OCI-LY1 (cell line): ENCODE measurements at regions not wholly inside any gene's neighbourhood (a gene's known extent, or its start where the extent isn't known, plus 50 kb on each side); places are given as distances from the start of the nearest gene placed in this dataset.
"Not testable (repeated sequence)": the region's sequence is repeated elsewhere in the genome, so short reads cannot be mapped to it uniquely, and the experiment has no call there.

Source experiments
- H2AFZ ChIP-seq: fragments of 200-600 bp; sonication (generic), shearing (Covaris generic); 2 replicates; pipeline ENCODE4 v1.6.0; 2014; ENCODE audit warnings: antibody characterized with exemption, mild to moderate bottlenecking, low read length
- H3F3A ChIP-seq: fragments of 200-600 bp; sonication (generic), shearing (Covaris generic); 2 replicates; pipeline ENCODE4 v1.6.0; 2014; ENCODE audit warnings: mild to moderate bottlenecking, antibody characterized with exemption, low read length, moderate library complexity; ENCODE audit not compliant: insufficient read depth
- H3K27ac ChIP-seq: fragments of 200-600 bp; sonication (generic); 2 replicates; pipeline ENCODE4 v1.5.1; 2014; ENCODE audit warnings: low read length, mixed run types, mild to moderate bottlenecking, low read depth; ENCODE audit not compliant: poor library complexity, severe bottlenecking
- H3K27me3 ChIP-seq: fragments of 200-600 bp; sonication (generic); 2 replicates; pipeline ENCODE4 v1.6.0; 2014; ENCODE audit warnings: antibody characterized with exemption, mild to moderate bottlenecking, low read length, moderate library complexity; ENCODE audit not compliant: insufficient read depth
- H3K36me3 ChIP-seq: fragments of 200-600 bp; sonication (generic); 2 replicates; pipeline ENCODE4 v1.6.1; 2014; ENCODE audit warnings: mild to moderate bottlenecking, antibody characterized with exemption, low read length, moderate library complexity, mixed read lengths; ENCODE audit not compliant: insufficient read depth
- H3K4me1 ChIP-seq: fragments of 200-600 bp; sonication (generic); 2 replicates; pipeline ENCODE4 v1.5.1; 2014; ENCODE audit warnings: mild to moderate bottlenecking, low read length, moderate library complexity; ENCODE audit not compliant: insufficient read depth, severe bottlenecking
- H3K4me2 ChIP-seq: fragments of 200-600 bp; sonication (generic), shearing (Covaris generic); 2 replicates; pipeline ENCODE4 v1.6.1; 2014; ENCODE audit warnings: low read length
- H3K4me3 ChIP-seq: fragments of 200-600 bp; sonication (generic); 2 replicates; pipeline ENCODE4 v1.5.1; 2014; ENCODE audit warnings: low read length, low read depth, mild to moderate bottlenecking, mixed read lengths; ENCODE audit not compliant: poor library complexity, severe bottlenecking
- H3K79me2 ChIP-seq: fragments of 200-600 bp; shearing (Covaris generic); 2 replicates; pipeline ENCODE4 v1.6.1; 2016; ENCODE audit warnings: mixed run types, low read length, mixed read lengths; ENCODE audit not compliant: insufficient read depth
- H3K9ac ChIP-seq: fragments of 200-600 bp; sonication (generic), shearing (Covaris generic); 2 replicates; pipeline ENCODE4 v1.6.1; 2014; ENCODE audit warnings: mild to moderate bottlenecking, low read length, mixed read lengths
- H3K9me2 ChIP-seq: fragments of 200-600 bp; sonication (generic), shearing (Covaris generic); 2 replicates; pipeline ENCODE4 v1.6.1; 2014; ENCODE audit warnings: low read depth, mild to moderate bottlenecking, low read length, mixed read lengths
- H3K9me3 ChIP-seq: fragments of 200-600 bp; shearing (Covaris generic); 2 replicates; pipeline ENCODE4 v1.6.1; 2014; ENCODE audit warnings: low read length, mixed read lengths
- H4K20me1 ChIP-seq: fragments of 200-600 bp; sonication (generic), shearing (Covaris generic); 2 replicates; pipeline ENCODE4 v1.6.0; 2016; ENCODE audit warnings: mild to moderate bottlenecking, low read length; ENCODE audit not compliant: insufficient read depth
- EZH2 ChIP-seq: fragments of 200-600 bp; sonication (generic), shearing (Covaris generic); IDR thresholded peaks from 2 replicates; pipeline ENCODE4 v1.8.0; 2017; ENCODE audit warnings: borderline replicate concordance, mixed run types, mild to moderate bottlenecking, antibody characterized with exemption, low read length, moderate library complexity, mixed read lengths
- TF ChIP-seq, protein P1 (sequence below): fragments of 200-600 bp; sonication (generic), shearing (Covaris generic); IDR thresholded peaks from 2 replicates; pipeline ENCODE4 v1.5.1; 2017; ENCODE audit warnings: mild to moderate bottlenecking, antibody characterized with exemption, low read length, moderate library complexity, mixed read lengths

DNA sequence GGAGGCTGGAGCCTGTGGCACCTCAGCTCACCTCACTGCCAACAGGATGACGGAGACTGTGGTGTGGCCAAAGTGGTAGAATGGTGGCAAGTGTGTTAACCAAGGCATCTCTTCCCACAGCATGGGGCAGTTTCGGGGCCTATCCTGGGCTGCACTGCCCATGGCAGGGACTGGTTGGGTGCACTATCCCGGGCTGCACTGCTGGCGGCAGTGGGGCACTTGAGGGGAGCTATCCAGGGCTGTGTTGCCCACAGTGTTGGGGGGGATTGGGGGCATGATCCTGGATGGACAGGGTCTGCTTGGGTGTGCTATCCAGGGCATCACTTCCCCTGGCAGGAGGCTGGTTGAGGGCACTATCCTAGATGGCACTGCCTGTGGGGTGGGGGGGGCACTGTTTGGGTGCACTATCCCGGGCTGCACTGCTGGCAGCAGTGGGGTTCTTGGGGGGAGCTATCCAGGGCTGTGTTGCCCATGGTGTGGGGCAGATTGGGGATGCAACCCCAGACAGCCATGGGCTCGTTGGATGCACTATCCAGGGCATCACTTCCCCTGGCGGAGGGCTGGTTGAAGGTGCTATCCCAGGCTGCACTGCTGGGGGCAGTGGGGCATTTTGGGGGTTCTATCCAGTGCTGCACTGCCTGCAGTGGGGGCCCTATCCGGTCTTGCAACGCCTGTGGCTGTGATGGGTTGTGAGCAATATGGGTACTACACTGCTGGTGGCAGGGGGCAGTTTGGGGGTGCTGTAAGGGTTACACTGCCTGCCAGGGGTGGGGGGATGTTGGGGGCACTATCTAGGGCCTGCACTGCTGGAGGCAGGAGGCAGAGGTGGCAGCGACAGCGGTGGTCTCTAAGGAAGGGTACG lies 129.7 kb downstream of the ZNF248 start:
- H3K9ac ChIP-seq: no peak overlapping the region
- TF ChIP-seq, protein P1, sequence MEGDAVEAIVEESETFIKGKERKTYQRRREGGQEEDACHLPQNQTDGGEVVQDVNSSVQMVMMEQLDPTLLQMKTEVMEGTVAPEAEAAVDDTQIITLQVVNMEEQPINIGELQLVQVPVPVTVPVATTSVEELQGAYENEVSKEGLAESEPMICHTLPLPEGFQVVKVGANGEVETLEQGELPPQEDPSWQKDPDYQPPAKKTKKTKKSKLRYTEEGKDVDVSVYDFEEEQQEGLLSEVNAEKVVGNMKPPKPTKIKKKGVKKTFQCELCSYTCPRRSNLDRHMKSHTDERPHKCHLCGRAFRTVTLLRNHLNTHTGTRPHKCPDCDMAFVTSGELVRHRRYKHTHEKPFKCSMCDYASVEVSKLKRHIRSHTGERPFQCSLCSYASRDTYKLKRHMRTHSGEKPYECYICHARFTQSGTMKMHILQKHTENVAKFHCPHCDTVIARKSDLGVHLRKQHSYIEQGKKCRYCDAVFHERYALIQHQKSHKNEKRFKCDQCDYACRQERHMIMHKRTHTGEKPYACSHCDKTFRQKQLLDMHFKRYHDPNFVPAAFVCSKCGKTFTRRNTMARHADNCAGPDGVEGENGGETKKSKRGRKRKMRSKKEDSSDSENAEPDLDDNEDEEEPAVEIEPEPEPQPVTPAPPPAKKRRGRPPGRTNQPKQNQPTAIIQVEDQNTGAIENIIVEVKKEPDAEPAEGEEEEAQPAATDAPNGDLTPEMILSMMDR: no peak
- no peak for TF ChIP-seq EZH2
- H2AFZ ChIP-seq: no peak overlapping the region

DNA sequence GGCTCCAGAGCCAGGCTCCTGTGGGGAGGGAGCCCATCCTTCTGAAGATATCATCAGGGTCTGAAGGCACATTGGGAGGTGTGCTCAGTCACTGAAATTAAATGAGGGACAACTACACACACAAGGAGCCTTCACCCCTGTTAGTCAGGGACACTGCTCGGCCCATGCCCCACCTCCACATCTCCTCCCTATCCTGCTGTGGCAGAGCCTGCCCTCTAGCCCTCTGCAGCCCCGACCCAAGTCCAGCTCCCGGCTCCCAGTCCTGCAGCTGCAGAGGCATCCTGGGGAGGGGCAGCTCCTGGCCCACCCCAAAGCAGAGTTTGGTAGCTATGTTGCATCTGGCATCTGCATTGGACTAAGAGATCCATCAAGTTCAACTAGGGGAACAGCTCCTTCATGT lies 136.3 kb downstream of the ZNF248 start:
- Histone ChIP-seq H3K4me3 (no peak overlapping the region), H3F3A (no peaks in the 10 kb centered on the region), H3K9me2 (no peaks in the 10 kb centered on the region), H3K79me2 (no peaks in the 10 kb centered on the region), H3K27ac (no peak overlapping the region), H3K4me2 (no peak overlapping the region), H2AFZ (no peak overlapping the region), H3K9ac (no peak overlapping the region), H3K27me3 (no peaks in the 10 kb centered on the region), H3K4me1 (no peaks in the 10 kb centered on the region), H3K9me3 (no peaks in the 10 kb centered on the region), H4K20me1 (no peaks in the 10 kb centered on the region), H3K36me3 (no peaks in the 10 kb centered on the region)
- TF ChIP-seq EZH2: no peak
- TF ChIP-seq, protein P1: no peak

More for the DNA sequence above, 129.7 kb downstream of the ZNF248 start:
- no peaks in the 10 kb centered on the region for H3K4me1 ChIP-seq
- no peak overlapping the region for H3K4me2 ChIP-seq
- H3K27ac ChIP-seq: no peak overlapping the region
- H3K9me2 ChIP-seq: no peaks in the 10 kb centered on the region
- H3K9me3 ChIP-seq: no peaks in the 10 kb centered on the region
- no peaks in the 10 kb centered on the region for H3K36me3 ChIP-seq
- no peaks in the 10 kb centered on the region for H3F3A ChIP-seq
- no peaks in the 10 kb centered on the region for H4K20me1 ChIP-seq
- H3K79me2 ChIP-seq: no peaks in the 10 kb centered on the region
- no peak overlapping the region for H3K4me3 ChIP-seq
- no peaks in the 10 kb centered on the region for H3K27me3 ChIP-seq

DNA sequence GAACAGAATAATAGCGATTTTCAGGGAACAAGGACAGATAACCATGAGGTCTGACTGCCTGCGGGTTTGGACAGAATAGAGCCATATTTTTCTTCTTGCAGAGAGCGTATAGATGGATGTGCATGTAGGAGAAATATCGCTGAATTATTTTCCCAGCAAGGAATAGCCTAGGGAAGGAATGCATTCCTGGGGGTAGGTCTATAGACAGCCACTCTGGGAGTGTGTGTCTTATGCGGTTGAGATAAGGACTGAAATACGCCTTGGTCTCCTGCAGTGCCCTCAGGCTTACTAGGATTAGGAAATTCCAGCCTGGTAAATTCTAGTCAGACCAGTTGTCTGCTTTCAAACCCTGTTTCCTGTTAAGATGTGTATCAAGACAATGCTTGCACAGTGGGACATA lies 139.3 kb downstream of the ZNF248 start:
- not testable (repeated sequence) for H3K9ac ChIP-seq, H3K4me1 ChIP-seq, H3K9me2 ChIP-seq, H3K9me3 ChIP-seq, H3K27me3 ChIP-seq, H3K4me3 ChIP-seq, H2AFZ ChIP-seq, H3F3A ChIP-seq, H3K79me2 ChIP-seq, H3K4me2 ChIP-seq, H3K36me3 ChIP-seq, H4K20me1 ChIP-seq, H3K27ac ChIP-seq

DNA sequence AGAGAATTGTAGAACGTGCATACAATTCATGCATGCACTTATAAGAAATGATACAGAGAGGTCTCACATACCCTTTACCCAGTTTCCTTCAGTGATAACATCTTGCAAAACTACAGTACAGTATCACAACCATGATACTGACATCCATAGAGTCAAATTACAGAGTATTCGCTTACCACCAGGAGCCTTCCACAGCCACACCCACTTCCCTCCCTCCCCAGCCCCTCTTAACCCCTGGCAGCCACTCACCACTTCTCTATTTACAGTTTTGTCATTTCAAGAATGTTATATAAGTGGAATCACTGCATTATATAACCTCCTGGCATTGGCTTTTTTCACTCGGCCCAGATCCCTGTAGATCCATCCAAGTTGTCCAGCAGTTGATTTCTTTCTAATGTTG lies 143.8 kb downstream of the ZNF248 start:
- H4K20me1 ChIP-seq: no peaks in the 10 kb centered on the region
- H2AFZ ChIP-seq: no peak overlapping the region
- no peaks in the 10 kb centered on the region for H3K9me2 ChIP-seq
- H3K4me2 ChIP-seq: no peak overlapping the region
- no peak overlapping the region for H3K4me3 ChIP-seq
- H3K36me3 ChIP-seq: no peaks in the 10 kb centered on the region
- H3K4me1 ChIP-seq: no peaks in the 10 kb centered on the region
- TF ChIP-seq, protein P1: no peak
- no peak for TF ChIP-seq EZH2
- no peaks in the 10 kb centered on the region for H3F3A ChIP-seq
- no peak overlapping the region for H3K27ac ChIP-seq
- no peaks in the 10 kb centered on the region for H3K27me3 ChIP-seq
- H3K9ac ChIP-seq: no peak overlapping the region
- no peaks in the 10 kb centered on the region for H3K9me3 ChIP-seq
- H3K79me2 ChIP-seq: no peaks in the 10 kb centered on the region
